Renal cortical epithelial cell (primary cell): ENCODE measurements at regions not wholly inside any gene's neighbourhood (a gene's known extent, or its start where the extent isn't known, plus 50 kb on each side); places are given as distances from the start of the nearest gene placed in this dataset.
"Not testable (repeated sequence)": the region's sequence is repeated elsewhere in the genome, so short reads cannot be mapped to it uniquely, and the experiment has no call there.

Experiments used
- DNase-seq: peaks from one replicate; pipeline ENCODE4 v3.0.0-alpha.2; 2011; ENCODE audit warnings: low read depth

- no peak for DNase-seq
Observed at GRCh38 chr3:95167748-95168147, 1104.9 kb downstream of the NSUN3 start.

- no peak for DNase-seq
Observed at GRCh38 chr3:95168526-95168925, 1105.7 kb downstream of the NSUN3 start.

- DNase-seq, result peak; percentile 58
Observed at GRCh38 chr3:95172164-95172943, 1109.5 kb downstream of the NSUN3 start.

- no peak for DNase-seq
Observed at GRCh38 chr3:95177096-95177495, 1114.2 kb downstream of the NSUN3 start.

- no peak for DNase-seq
Observed at GRCh38 chr3:95184038-95184437, 1121.2 kb downstream of the NSUN3 start.

GRCh38 chr3:95189348-95189747 lies 1126.5 kb downstream of the NSUN3 start:
- no peak for DNase-seq

- DNase-seq, result no peak
Observed at GRCh38 chr3:95197661-95198060, 1134.8 kb downstream of the NSUN3 start.

- no peak for DNase-seq
Observed at GRCh38 chr3:95200384-95200783, 1137.5 kb downstream of the NSUN3 start.

- no peak for DNase-seq
Observed at GRCh38 chr3:95210878-95211277, 1148.0 kb downstream of the NSUN3 start.

GRCh38 chr3:95212117-95212516 lies 1149.3 kb downstream of the NSUN3 start:
- DNase-seq, result no peak

GRCh38 chr3:95215437-95215957 lies 1152.6 kb downstream of the NSUN3 start:
- peak; percentile 6 for DNase-seq

GRCh38 chr3:95217661-95218060 lies 1154.8 kb downstream of the NSUN3 start:
- no peak for DNase-seq

- DNase-seq, result no peak
Observed at GRCh38 chr3:95218484-95218883, 1155.6 kb downstream of the NSUN3 start.

GRCh38 chr3:95226437-95226836 lies 1163.6 kb downstream of the NSUN3 start:
- no peak for DNase-seq

- DNase-seq, result no peak
Observed at GRCh38 chr3:95227092-95227491, 1164.2 kb downstream of the NSUN3 start.

- no peak for DNase-seq
Observed at GRCh38 chr3:95228416-95228815, 1165.6 kb downstream of the NSUN3 start.

GRCh38 chr3:95235916-95236315 lies 1173.1 kb downstream of the NSUN3 start:
- DNase-seq, result peak; percentile 11

GRCh38 chr3:95237783-95238182 lies 1174.9 kb downstream of the NSUN3 start:
- no peak for DNase-seq

- DNase-seq, result no peak
Observed at GRCh38 chr3:95240395-95240794, 1177.5 kb downstream of the NSUN3 start.

GRCh38 chr3:95241256-95241655 lies 1178.4 kb downstream of the NSUN3 start:
- DNase-seq, result not testable (repeated sequence)

- no peak for DNase-seq
Observed at GRCh38 chr3:95246413-95246812, 1183.6 kb downstream of the NSUN3 start.

GRCh38 chr3:95254061-95254460 lies 1191.2 kb downstream of the NSUN3 start:
- no peak for DNase-seq

- no peak for DNase-seq
Observed at GRCh38 chr3:95254758-95255157, 1191.9 kb downstream of the NSUN3 start.

- DNase-seq, result no peak
Observed at GRCh38 chr3:95265129-95265528, 1202.3 kb downstream of the NSUN3 start.
